LHCN-M2 (cell line): ENCODE measurements at regions not wholly inside any gene's neighbourhood (a gene's known extent, or its start where the extent isn't known, plus 50 kb on each side); places are given as distances from the start of the nearest gene placed in this dataset.
A peak's percentile ranks its signal among the peaks of the same experiment; 100 is the strongest.
"Not testable (repeated sequence)": the region's sequence is repeated elsewhere in the genome, so short reads cannot be mapped to it uniquely, and the experiment has no call there.

Experiments
- DNase-seq: peaks from one replicate; pipeline ENCODE4 v3.0.0-alpha.2; 2012; ENCODE audit warnings: low read depth

- DNase-seq = no peak
These were observed 95.5 kb upstream of the FAM20C start for GRCh38 chr7:96861-97260.

DNA sequence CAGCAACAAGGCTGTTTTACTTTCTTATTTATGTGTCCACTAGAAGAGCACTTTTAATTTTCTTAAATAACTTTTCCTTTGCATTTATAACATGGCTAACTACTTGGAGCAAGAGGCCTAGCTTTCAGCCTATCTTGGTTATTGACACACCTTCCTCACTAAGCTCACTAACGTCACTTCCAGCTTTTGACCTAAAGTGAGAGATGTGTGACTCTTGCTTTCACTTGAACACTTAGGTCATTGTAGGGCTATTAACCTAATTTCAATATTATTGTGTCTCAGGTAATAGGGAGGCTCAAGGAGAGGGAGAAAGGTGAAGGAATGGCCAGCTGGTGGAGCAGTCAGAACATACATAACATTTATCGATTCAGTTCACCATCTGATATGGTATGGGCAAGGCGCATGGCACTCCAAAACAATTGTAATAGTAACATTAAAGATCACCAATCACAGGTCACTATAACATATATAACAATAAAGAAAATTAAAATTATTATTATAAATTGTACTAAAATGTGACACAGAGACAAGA is 95.0 kb upstream of the FAM20C start:
- DNase-seq = no peak

DNA sequence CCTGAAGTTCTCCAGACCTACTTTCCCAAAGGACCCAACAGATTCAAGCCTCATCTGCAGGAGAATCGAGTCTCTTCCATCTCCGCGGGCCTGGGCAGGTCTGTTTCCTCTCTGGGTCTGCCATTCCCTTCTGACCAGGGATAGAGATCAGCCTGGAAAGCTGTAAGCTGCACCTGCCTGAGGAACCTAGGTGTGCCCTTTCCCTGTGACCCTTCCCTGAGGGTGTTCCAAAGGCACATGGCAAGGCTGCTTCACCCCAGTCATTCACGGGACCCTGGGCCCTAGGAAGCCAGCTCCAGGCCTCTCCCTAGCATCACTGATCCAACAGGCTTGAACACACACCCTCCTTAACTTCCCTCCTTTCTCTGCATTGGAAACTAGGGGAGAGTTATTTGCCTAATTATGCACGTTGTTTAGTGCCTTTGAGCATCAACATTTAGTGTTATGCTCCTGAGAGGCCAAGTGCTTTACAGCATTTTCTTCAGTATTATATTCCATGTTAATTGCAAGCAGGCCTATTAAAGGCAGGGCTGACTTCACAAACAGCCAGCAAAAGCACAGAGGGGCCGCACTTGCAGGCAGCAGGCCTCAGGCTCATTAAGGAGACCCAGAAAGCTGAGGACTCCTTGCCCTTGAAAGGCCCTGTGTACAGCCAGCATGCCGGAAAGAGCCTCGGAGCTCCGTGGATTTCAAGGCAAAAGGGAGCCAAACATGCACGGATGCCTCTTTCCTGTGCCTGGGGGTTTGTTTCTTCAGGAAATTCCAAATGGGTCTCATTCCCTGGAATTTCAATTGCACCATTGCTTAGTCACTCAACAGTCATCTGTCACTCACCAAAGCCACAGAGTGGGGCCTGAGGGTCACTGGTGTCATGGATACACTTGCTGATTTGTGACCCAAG is 91.0 kb upstream of the FAM20C start:
- peak; percentile 77 for DNase-seq

DNA sequence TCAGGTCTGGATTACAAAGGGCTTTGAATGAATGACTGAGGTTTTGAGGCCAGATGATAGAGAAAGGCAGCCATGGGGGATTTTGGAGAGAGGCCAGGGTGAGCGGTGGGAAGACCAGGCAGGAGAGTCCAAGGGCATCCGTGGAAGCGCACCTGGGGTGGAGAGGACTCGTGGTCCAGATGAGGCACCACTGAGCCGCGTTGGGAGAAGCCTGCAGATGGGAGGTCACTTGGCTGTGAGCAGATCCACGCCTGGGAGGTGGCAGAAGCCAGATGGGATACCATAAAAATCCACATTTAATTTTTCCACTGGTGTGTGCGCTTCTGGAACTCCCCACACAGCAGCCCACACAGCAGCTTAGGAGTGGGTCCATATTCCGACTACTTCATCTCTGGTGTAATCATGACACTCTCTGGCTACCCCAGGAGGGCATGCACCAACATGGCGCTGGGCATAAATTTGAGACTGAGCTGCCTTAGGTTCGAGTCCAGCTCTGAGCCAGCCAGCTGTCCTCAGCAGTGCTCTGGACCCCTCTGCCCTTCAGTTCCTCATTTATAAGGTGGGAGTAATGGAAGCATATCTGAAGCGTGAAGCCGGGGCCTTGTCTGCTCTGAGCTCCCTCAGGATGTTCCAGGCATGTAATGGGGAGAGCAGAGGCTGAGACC is 90.2 kb upstream of the FAM20C start:
- no peak for DNase-seq

DNA sequence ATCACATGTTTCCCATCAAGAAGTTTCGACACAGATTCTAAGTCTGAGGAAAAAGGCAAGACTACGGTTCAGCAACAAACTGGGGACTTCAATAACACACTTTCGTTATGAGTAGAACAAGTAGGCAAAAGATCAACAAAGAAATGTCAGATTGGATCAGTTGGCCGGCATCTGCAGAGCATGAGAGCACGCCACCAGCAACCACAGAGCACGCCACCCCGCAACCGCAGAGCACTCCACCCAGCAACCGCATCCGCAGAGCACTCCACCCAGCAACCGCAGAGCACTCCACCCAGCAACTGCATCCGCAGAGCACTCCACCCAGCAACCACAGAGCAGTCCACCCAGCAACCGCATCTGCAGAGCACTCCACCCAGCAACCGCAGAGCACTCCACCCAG is 89.7 kb upstream of the FAM20C start:
- no peak for DNase-seq

DNA sequence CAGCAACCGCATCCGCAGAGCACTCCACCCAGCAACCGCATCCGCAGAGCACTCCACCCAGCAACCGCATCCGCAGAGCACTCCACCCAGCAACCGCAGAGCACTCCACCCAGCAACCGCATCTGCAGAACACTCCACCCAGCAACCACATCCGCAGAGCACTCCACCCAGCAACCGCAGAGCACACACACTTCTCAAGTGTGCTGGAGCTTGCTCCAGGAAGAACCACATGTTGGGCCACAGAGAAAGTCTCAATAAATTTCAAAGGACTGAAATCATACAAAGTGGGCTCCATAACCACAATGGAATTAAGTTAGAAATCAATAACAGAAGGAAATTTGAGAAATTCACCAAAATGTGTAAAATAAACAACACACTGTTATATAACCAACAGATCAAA is 88.4 kb upstream of the FAM20C start:
- DNase-seq = not testable (repeated sequence)

DNA sequence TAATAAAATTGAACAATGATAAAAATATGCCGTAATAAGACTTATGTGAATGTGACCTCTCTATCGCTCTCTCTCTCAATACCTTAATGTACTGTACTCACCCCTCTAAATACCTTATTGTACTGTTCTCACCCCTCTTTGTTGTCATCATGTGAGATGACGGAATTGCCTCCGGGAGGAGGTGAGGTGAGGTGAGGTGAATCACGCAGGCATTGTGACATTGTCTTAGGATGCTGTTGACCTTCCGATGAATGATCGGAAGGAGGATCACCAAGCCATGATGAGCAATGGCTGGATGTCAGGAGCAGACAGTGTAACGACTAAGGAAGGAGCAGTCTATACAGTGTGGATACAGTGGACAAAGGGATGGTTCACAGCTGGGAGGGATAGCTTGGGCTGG is 87.4 kb upstream of the FAM20C start:
- DNase-seq = no peak

DNA sequence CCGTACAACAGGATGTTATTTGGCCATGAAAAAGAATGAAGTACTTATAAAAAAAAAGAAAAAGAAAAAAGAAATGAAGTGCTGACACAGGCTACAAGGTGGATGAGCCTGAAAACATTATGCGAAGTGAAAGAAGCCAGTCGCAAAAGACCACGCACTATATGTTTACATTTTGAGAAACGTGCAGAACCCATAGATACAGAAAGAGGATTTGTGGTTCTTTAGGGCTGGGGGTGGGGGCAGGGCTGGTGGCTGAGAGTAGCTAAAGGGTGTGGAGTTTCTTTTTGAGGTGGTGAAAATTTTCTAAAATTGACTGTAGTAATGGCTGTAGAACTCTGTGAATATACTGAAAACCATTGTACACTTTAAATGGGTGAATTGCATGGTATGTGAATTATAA is 86.0 kb upstream of the FAM20C start:
- DNase-seq = no peak

DNA sequence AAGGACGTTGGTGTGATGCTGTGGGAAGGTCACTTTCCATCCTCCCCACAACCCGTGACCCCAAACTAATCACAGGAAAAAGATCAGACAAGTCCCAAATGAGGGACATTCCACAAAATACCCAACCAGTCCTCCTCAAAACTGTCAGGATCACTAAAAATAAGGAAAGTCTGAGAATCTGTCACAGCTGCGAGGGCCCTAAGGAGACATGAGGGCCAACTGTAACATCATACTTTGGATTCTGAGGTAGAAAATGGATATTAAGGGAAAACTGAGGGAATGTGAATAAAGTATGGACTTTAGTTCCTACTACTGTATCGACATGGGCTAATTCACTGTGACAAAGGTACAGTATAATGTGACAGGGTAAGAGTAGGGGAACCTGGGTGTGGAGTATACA is 85.1 kb upstream of the FAM20C start:
- no peak for DNase-seq

- DNase-seq = no peak
These were observed 84.5 kb upstream of the FAM20C start for GRCh38 chr7:107907-108306.

- DNase-seq = no peak
These were observed 83.3 kb upstream of the FAM20C start for GRCh38 chr7:109094-109493.

GRCh38 chr7:109898-110556 is 82.3 kb upstream of the FAM20C start:
- DNase-seq = no peak

DNA sequence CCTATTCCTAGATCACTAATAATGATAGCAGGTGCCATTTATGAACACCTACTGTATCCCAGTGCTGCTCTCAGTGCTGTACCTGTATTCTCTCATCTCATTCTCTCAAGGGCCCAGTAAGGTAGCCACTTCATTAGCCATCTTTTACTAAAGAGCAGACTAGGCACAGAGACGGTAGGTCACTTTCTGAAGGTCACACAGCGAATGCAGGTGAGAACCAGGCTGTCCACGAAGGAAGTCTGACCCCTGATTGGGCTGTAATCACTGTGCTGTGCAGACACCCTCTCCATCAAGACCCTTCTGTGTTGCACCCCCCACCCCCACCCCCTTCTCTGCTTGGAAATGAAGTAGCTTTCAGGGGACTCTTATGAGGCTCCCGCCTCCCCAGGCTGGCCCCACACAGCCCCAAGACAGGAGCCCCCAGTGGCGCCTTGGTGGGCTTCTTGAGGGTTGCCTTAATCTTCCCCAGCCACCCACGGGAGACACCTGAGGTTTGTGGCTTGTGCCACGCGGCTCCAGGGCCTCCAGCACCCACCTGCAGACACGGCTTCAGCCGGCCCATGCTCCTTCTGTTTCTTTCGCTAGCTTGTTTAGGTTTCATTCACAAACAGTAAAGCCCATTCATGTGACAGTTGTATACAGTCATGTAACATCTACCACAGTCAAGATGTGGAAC is 81.7 kb upstream of the FAM20C start:
- DNase-seq = no peak

DNA sequence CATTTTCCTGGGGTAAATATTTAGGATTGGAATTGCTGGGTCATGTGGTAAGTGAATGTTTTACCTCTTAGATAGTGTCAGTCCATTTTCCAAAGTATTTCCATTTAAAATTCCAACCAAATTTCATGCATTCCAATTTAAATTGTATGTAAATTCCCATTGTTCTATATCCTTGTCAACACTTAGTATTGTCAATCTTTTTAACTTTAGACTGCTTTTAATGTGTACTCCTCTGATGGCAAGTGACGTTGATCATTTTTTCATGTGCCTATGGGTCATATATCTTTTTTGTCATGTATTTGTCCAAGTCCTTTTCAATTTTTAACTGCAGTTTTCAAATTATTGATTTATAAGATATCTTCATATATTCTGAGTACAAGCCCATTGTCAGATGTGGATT is 80.8 kb upstream of the FAM20C start:
- no peak for DNase-seq

GRCh38 chr7:112881-113280 is 79.5 kb upstream of the FAM20C start:
- DNase-seq = no peak

GRCh38 chr7:115274-115911 is 77.0 kb upstream of the FAM20C start:
- peak; percentile 70 for DNase-seq

DNA sequence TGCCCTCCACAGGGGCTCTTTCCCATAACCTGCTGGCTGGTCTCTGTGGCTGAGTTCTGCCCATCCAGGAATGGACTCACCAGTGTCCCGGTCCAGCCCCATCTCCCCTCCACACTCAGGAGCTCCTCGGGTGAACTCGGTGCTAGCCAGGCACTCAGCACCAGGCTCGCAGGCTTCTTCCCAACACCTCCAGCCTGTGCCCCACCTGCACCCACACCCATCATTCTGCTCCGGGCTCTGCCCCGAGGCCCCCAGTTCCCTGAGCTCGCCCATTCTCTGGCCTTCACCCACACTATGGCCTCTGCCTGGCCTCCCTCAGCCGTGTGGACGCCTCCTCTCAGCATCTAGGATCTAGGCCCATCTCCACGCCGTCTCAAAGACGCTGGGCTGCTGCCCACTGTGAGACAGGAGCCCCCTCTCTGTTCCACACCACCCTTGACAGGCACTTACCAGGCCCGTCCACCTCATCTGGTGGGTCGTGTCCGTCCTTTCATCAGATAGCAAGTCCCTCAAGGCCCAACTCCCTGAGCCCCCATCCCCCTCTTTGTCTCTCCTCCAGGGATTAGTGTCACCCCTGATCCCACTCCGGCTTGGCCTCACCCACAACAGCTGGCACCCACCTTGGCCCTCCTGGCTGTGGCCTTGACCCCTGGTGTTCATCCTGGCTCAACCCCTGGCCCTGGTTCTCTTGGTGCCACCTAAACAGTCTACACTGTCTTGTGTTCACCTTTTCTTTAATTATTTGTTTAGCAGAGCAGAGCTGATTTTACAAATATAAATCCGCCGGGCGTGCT is 76.0 kb upstream of the FAM20C start:
- no peak for DNase-seq

- no peak for DNase-seq
These were observed 74.3 kb upstream of the FAM20C start for GRCh38 chr7:117836-118614.

DNA sequence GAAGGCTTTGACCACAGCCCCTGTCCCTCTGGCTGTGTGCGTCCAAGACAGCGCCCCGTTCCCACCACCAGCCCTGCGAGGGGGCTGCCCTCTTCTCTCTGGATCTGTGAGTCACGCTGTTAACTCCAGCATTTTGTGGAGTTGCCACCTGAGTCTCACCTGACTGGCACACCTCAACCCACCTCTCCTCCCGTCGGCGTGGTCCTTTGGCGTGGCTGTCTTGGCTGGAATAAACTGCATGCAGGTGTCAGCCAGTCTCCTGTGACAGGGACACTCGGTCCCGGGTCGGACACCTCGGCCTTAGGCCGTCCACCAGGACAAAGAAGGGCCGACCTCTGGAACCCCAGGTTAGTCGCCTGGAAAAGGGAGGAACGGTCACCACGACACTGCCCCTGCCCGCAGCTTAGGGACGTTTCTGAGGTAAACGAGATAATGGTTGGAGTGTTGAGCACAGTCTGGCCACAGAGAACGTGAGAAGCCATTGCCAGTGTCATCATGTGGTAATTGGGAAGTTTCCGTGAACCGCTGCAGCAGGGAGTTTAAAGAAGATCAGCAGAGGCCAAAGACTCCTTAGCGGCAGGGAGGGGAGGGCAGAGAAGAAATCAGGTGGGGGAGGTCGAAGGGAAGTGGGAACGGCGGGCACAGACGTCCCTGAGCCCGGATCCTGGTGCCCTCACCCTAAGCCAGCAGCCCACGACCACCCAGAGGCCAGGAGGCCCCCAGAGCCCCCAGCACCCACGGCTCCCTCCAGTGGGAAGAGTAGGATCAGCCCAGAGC is 73.6 kb upstream of the FAM20C start:
- DNase-seq = no peak
